Esophagus squamous epithelium (tissue), 5 donors: ENCODE measurements at regions not wholly inside any gene's neighbourhood (a gene's known extent, or its start where the extent isn't known, plus 50 kb on each side); places are given as distances from the start of the nearest gene placed in this dataset.

Source experiments
- DNase-seq: peaks from one replicate; lab custom pipeline; 2025; lab: John Stamatoyannopoulos, UW
- H3K27ac ChIP-seq, 4 donors: fragments of 200-600 bp; sonication (generic); one replicate each; pipeline ENCODE4 v1.5.1; 2016 to 2019; ENCODE audit warnings: mild to moderate bottlenecking in 1 of 4
- H3K27me3 ChIP-seq, 4 donors: fragments of 200-600 bp; sonication (generic); 1 replicate in 3 of 4; 2 replicates in 1 of 4; pipeline versions ENCODE4 v1.5.1 to v1.6.0; 2017 to 2021; ENCODE audit warnings: antibody characterized with exemption in 1 of 4
- H3K36me3 ChIP-seq, 3 donors: fragments of 200-600 bp; sonication (generic); one replicate each; pipeline ENCODE4 v1.5.1; 2016 to 2019
- H3K4me1 ChIP-seq, 3 donors: fragments of 200-600 bp; sonication (generic); one replicate each; pipeline ENCODE4 v1.5.1; 2017 to 2019
- H3K4me3 ChIP-seq, 4 donors: fragments of 200-600 bp; sonication (generic); 1 replicate in 3 of 4; 2 replicates in 1 of 4; pipeline ENCODE4 v1.5.1; 2016 to 2019; ENCODE audit warnings: mild to moderate bottlenecking in 2 of 4, moderate library complexity in 1 of 4
- H3K9me3 ChIP-seq, 3 donors: fragments of 200-600 bp; sonication (generic); one replicate each; pipeline ENCODE4 v1.5.1; 2016 to 2019
- CTCF ChIP-seq, 6 experiments: fragments of 450-650 bp in 4 of 6; fragments of 200-600 bp in 2 of 6; sonication (generic) in 2 of 6; IDR thresholded peaks; one replicate each; pipeline ENCODE4 v1.5.1; 2016 to 2019; ENCODE audit warnings: antibody characterized with exemption in 6 of 6, mild to moderate bottlenecking in 4 of 6, moderate library complexity in 4 of 6
- POLR2A ChIP-seq, 4 donors: fragments of 450-650 bp; IDR thresholded peaks; one replicate each; pipeline ENCODE4 v1.6.1; 2017; ENCODE audit warnings: antibody characterized with exemption in 4 of 4, mild to moderate bottlenecking in 4 of 4, moderate library complexity in 3 of 4
- WGBS, 2 donors: methylation state at CpG; one replicate each; pipeline ENCODE4 v1.1.5; 2018; 5-methylcytosine and 5-hydroxymethylcytosine counted together
- intact Hi-C: fragments of 100-400 bp; cut with DNase I; formaldehyde crosslinking; loops from one replicate; pipeline ENCODE4 v1.15.0; 2022
- donor health status: DM: yes; HTN: yes; CAD: no.

- intact Hi-C loops = no loop called here
- Histone ChIP-seq H3K4me3 (no peak overlapping the region), H3K27ac (no peak overlapping the region), H3K9me3 (no peaks in the 10 kb centered on the region), H3K36me3 (no peaks in the 10 kb centered on the region), H3K4me1 (no peaks in the 10 kb centered on the region), H3K27me3 (peaks cover 0 to 9% (median 0%) of the 10 kb centered on the region in 4 donors)
- no peak for TF ChIP-seq CTCF (IDR thresholded peaks at IDR 0.05)
- TF ChIP-seq POLR2A (IDR thresholded peaks at IDR 0.05) = no peak
- no CpG with 5 or more reads among the region's 3 CpGs for WGBS, 2 donors
- DNase-seq = no peak
Measured at GRCh38 chr5:133876266-133876665, 92.2 kb downstream of the C5orf15 start.

GRCh38 chr5:133875179-133875578 is 93.2 kb downstream of the C5orf15 start:
- intact Hi-C loops = no loop called here
- H3K27ac ChIP-seq = no peak overlapping the region
- H3K4me1 ChIP-seq = no peaks in the 10 kb centered on the region
- no peaks in the 10 kb centered on the region for H3K9me3 ChIP-seq
- WGBS, 2 donors = 92 to 93% methylated on average over 1 of the region's 1 CpG
- no peak for TF ChIP-seq POLR2A (IDR thresholded peaks at IDR 0.05)
- TF ChIP-seq CTCF (IDR thresholded peaks at IDR 0.05) = no peak
- no peak for DNase-seq
- no peak overlapping the region for H3K4me3 ChIP-seq
- no peaks in the 10 kb centered on the region for H3K36me3 ChIP-seq
- peaks cover 0 to 9% (median 0%) of the 10 kb centered on the region in 4 donors for H3K27me3 ChIP-seq

GRCh38 chr5:133873449-133873848 is 95.0 kb downstream of the C5orf15 start:
- no peak for TF ChIP-seq POLR2A (IDR thresholded peaks at IDR 0.05)
- TF ChIP-seq CTCF (IDR thresholded peaks at IDR 0.05) = no peak
- peaks cover 0 to 9% (median 0%) of the 10 kb centered on the region in 4 donors for H3K27me3 ChIP-seq
- no peaks in the 10 kb centered on the region for H3K36me3 ChIP-seq
- peaks cover 0 to 13% (median 2%) of the 10 kb centered on the region in 3 donors for H3K4me1 ChIP-seq
- no peak overlapping the region for H3K27ac ChIP-seq
- intact Hi-C loops = no loop called here
- WGBS, 2 donors = 43 to 53% methylated on average over 2 of the region's 2 CpGs
- DNase-seq = no peak
- no peak overlapping the region for H3K4me3 ChIP-seq
- H3K9me3 ChIP-seq = no peaks in the 10 kb centered on the region

GRCh38 chr5:133870661-133871060 is 97.8 kb downstream of the C5orf15 start:
- H3K36me3 ChIP-seq = no peaks in the 10 kb centered on the region
- intact Hi-C loops = no loop called here
- H3K27ac ChIP-seq = no peak overlapping the region
- TF ChIP-seq CTCF (IDR thresholded peaks at IDR 0.05) = no peak
- TF ChIP-seq POLR2A (IDR thresholded peaks at IDR 0.05) = no peak
- peaks cover 0 to 28% (median 2%) of the 10 kb centered on the region in 3 donors for H3K4me1 ChIP-seq
- DNase-seq = no peak
- H3K4me3 ChIP-seq = no peak overlapping the region
- H3K9me3 ChIP-seq = no peaks in the 10 kb centered on the region
- peaks cover 0 to 9% (median 0%) of the 10 kb centered on the region in 4 donors for H3K27me3 ChIP-seq

- no peak for DNase-seq
- no peak overlapping the region for H3K27ac ChIP-seq
- H3K9me3 ChIP-seq = no peaks in the 10 kb centered on the region
- H3K36me3 ChIP-seq = no peaks in the 10 kb centered on the region
- 58 to 73% methylated on average over 10 to 13 of the region's 13 CpGs for WGBS, 2 donors
- intact Hi-C loops = loop anchor here (10.0 kb wide), 1 partner anchor 445 kb away; no protein-coding TSS in a partner anchor
- peak overlapping the region in 1 of 4 donors; percentile 37 for H3K4me3 ChIP-seq
- peaks cover 0 to 3% (median 0%) of the 10 kb centered on the region in 4 donors for H3K27me3 ChIP-seq
- peaks cover 0 to 28% (median 2%) of the 10 kb centered on the region in 3 donors for H3K4me1 ChIP-seq
- TF ChIP-seq CTCF (IDR thresholded peaks at IDR 0.05) = no peak
- TF ChIP-seq POLR2A (IDR thresholded peaks at IDR 0.05) = no peak
Measured at GRCh38 chr5:133869519-133870335, 98.7 kb downstream of the C5orf15 start.
